ENCODE measurements at regions not wholly inside any gene's neighbourhood (a gene's known extent, or its start where the extent isn't known, plus 50 kb on each side); places are given as distances from the start of the nearest gene placed in this dataset.

- TF ChIP-seq, protein P1, sequence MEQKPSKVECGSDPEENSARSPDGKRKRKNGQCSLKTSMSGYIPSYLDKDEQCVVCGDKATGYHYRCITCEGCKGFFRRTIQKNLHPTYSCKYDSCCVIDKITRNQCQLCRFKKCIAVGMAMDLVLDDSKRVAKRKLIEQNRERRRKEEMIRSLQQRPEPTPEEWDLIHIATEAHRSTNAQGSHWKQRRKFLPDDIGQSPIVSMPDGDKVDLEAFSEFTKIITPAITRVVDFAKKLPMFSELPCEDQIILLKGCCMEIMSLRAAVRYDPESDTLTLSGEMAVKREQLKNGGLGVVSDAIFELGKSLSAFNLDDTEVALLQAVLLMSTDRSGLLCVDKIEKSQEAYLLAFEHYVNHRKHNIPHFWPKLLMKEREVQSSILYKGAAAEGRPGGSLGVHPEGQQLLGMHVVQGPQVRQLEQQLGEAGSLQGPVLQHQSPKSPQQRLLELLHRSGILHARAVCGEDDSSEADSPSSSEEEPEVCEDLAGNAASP (IDR thresholded peaks at IDR 0.05), result no peak
- no peak for TF ChIP-seq PHTF2 (CRISPR knock-in tag; IDR thresholded peaks at IDR 0.05)
- no peak for TF ChIP-seq TCF3 (CRISPR knock-in tag; IDR thresholded peaks at IDR 0.05)
- TF ChIP-seq BCLAF1 (IDR thresholded peaks at IDR 0.05; ENCODE audit: borderline replicate concordance in 1 of 2, control insufficient read depth in 1 of 2, low read depth in 2 of 2, low read length in 1 of 2), result no peak
- no peak for TF ChIP-seq HDAC1 (IDR thresholded peaks at IDR 0.05)
- TF ChIP-seq ZNF644 (tag; IDR thresholded peaks at IDR 0.05; ENCODE audit: low read depth), result no peak
These were observed 551.2 kb upstream of the FSIP2 start (continued) for GRCh38 chr2:185187421-185187820.

GRCh38 chr2:185188656-185189055 lies 549.9 kb upstream of the FSIP2 start:
- Histone ChIP-seq H2AFZ (ENCODE audit: low read depth, low read length) (no peak overlapping the region), H3K36me3 (ENCODE audit: control insufficient read depth, insufficient read depth, low read length) (no peaks in the 10 kb centered on the region), H3K4me3 (no peak overlapping the region), H3K9me1 (ENCODE audit: control insufficient read depth, insufficient read depth, low read length) (no peaks in the 10 kb centered on the region), H4K20me1 (replicated peaks; ENCODE audit: control insufficient read depth, insufficient read depth, low read length) (no peaks in the 10 kb centered on the region), H3K27me3 (ENCODE audit: control insufficient read depth in 2 of 2, insufficient read depth in 2 of 2, low read length in 2 of 2) (no peaks in the 10 kb centered on the region), H3K79me2 (ENCODE audit: control insufficient read depth, insufficient read depth, low read length) (no peaks in the 10 kb centered on the region), H3K9ac (ENCODE audit: insufficient read depth in 1 of 2, low read depth in 2 of 2, low read length in 2 of 2) (no peak overlapping the region), H3K27ac (ENCODE audit: extremely low read depth, low read depth, low read length) (no peak overlapping the region), H3K4me1 (replicated peaks in 1 of 2; ENCODE audit: control insufficient read depth in 2 of 2, insufficient read depth in 2 of 2, low read length in 2 of 2) (no peaks in the 10 kb centered on the region), H3K4me2 (ENCODE audit: insufficient read depth, low read length) (no peak overlapping the region), H3K9me3 (replicated peaks; ENCODE audit: control insufficient read depth, insufficient read depth, low read depth, low read length) (peaks cover 1% of the 10 kb centered on the region; the same call in 1 of the 2 replicates)
- no peak for FAIRE-seq
- ATAC-seq, result no peak
- POLR2A ChIA-PET, result no interaction called here
- no TSS peak for BruUV-seq (replicated peaks)
- CTCF ChIA-PET (ENCODE audit: low intra/inter-chr PET ratio), result no interaction called here
- no peak for DNase-seq (ENCODE audit: extremely low read depth in 1 of 4, low spot score in 3 of 4)
- intact Hi-C loops (cut with micrococcal nuclease) (no loop called here), in situ Hi-C loops (cut with MboI) (no loop called here)
- TF ChIP-seq NFIC (IDR thresholded peaks at IDR 0.05), result no peak
- TF ChIP-seq, protein P2, sequence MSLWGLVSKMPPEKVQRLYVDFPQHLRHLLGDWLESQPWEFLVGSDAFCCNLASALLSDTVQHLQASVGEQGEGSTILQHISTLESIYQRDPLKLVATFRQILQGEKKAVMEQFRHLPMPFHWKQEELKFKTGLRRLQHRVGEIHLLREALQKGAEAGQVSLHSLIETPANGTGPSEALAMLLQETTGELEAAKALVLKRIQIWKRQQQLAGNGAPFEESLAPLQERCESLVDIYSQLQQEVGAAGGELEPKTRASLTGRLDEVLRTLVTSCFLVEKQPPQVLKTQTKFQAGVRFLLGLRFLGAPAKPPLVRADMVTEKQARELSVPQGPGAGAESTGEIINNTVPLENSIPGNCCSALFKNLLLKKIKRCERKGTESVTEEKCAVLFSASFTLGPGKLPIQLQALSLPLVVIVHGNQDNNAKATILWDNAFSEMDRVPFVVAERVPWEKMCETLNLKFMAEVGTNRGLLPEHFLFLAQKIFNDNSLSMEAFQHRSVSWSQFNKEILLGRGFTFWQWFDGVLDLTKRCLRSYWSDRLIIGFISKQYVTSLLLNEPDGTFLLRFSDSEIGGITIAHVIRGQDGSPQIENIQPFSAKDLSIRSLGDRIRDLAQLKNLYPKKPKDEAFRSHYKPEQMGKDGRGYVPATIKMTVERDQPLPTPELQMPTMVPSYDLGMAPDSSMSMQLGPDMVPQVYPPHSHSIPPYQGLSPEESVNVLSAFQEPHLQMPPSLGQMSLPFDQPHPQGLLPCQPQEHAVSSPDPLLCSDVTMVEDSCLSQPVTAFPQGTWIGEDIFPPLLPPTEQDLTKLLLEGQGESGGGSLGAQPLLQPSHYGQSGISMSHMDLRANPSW (CRISPR knock-in tag; IDR thresholded peaks at IDR 0.05), result no peak
- no peak for TF ChIP-seq PML (IDR thresholded peaks at IDR 0.05; ENCODE audit: low read length)
- no peak for TF ChIP-seq EWSR1 (IDR thresholded peaks at IDR 0.05; ENCODE audit: borderline replicate concordance, low read depth, partially characterized antibody)
- TF ChIP-seq, protein P3, sequence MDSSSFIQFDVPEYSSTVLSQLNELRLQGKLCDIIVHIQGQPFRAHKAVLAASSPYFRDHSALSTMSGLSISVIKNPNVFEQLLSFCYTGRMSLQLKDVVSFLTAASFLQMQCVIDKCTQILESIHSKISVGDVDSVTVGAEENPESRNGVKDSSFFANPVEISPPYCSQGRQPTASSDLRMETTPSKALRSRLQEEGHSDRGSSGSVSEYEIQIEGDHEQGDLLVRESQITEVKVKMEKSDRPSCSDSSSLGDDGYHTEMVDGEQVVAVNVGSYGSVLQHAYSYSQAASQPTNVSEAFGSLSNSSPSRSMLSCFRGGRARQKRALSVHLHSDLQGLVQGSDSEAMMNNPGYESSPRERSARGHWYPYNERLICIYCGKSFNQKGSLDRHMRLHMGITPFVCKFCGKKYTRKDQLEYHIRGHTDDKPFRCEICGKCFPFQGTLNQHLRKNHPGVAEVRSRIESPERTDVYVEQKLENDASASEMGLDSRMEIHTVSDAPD (CRISPR knock-in tag; IDR thresholded peaks at IDR 0.05), result no peak
- TF ChIP-seq, protein P4, sequence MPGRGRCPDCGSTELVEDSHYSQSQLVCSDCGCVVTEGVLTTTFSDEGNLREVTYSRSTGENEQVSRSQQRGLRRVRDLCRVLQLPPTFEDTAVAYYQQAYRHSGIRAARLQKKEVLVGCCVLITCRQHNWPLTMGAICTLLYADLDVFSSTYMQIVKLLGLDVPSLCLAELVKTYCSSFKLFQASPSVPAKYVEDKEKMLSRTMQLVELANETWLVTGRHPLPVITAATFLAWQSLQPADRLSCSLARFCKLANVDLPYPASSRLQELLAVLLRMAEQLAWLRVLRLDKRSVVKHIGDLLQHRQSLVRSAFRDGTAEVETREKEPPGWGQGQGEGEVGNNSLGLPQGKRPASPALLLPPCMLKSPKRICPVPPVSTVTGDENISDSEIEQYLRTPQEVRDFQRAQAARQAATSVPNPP (IDR thresholded peaks at IDR 0.05; ENCODE audit: borderline replicate concordance, insufficient read depth, insufficient read length), result no peak
